GM18505 (cell line): ENCODE measurements at regions not wholly inside any gene's neighbourhood (a gene's known extent, or its start where the extent isn't known, plus 50 kb on each side); places are given as distances from the start of the nearest gene placed in this dataset.

ENCODE experiments used
- ATAC-seq: cut with Tn5 transposase; IDR thresholded peaks from one replicate; pipeline ENCODE4 v1.9.1; 2021; ENCODE audit not compliant: unreplicated experiment
- POLR2A ChIP-seq: IDR thresholded peaks from 4 replicates; pipeline ENCODE4 v1.6.1; 2011; ENCODE audit warnings: borderline replicate concordance; ENCODE audit not compliant: insufficient read depth, insufficient read length; ENCODE audit errors: extremely low read depth

- no peak for TF ChIP-seq POLR2A
- no peak for ATAC-seq
These were observed 227.3 kb upstream of the ADGRL2 start for GRCh38 chr1:81573458-81573857.

DNA sequence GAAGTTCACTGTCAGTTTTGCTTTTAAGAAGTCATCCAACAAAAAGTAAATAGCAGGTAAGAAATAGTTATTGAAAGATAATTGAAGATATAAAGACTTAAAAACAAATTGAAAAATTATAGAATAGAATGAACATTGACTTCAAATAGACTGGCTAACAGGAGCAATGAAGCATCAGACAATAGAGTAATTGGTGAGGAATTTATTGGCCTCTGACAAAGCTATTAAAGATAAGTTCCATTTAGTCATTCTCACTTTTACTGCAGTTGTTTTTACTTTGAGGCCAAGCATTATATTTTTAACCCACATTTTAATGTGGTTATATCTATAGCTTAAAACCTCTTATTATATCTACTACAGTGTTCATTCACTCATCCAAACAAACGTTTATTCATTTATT, 228.8 kb upstream of the ADGRL2 start:
- no peak for TF ChIP-seq POLR2A

DNA sequence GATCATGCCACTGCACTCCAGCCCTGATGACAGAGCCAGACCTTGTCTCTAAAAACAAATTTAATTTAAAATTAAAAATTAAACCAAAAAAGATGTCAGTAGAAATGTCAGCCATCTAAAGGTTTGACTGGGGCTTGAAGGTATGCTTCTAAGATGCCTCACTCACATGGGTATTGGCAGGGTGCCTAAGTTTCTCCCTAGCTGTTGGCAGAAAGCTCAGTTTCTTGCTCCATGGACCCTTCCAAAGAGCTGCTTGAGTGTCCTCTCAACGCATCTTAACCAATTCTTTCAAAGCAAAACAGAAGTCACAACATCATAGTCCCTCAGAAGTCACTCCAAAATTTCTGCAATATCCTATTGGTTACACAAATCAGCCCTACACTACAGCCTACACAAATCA, 231.0 kb upstream of the ADGRL2 start:
- ATAC-seq = no peak
- no peak for TF ChIP-seq POLR2A

More for the DNA sequence above, 228.8 kb upstream of the ADGRL2 start:
- no peak for ATAC-seq

GRCh38 chr1:81563632-81564031, 237.1 kb upstream of the ADGRL2 start:
- TF ChIP-seq POLR2A = no peak
- no peak for ATAC-seq

DNA sequence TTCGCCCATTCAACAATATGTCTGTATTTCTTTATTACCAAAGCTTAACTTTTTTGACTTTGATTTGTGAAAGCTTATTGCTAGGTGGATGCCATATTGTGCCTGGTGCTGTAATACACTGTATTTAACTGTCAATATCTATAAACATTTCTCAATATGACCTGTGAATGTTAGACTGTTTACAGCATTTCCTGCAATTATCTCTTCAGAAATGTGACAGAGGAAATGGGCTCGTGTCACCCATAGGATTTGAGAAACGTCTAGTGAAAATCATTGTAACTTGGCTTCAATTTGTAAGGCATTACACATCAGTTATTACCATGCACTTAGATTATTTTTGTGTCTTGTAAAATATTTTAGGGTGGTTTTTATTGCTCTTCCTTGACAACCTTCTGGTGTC, 237.8 kb upstream of the ADGRL2 start:
- no peak for TF ChIP-seq POLR2A
- ATAC-seq = no peak

GRCh38 chr1:81560629-81561028, 240.1 kb upstream of the ADGRL2 start:
- TF ChIP-seq POLR2A = no peak
- ATAC-seq = no peak

- no peak for TF ChIP-seq POLR2A
- no peak for ATAC-seq
These were observed 240.9 kb upstream of the ADGRL2 start for GRCh38 chr1:81559662-81560350.

- ATAC-seq = no peak
- no peak for TF ChIP-seq POLR2A
These were observed 242.2 kb upstream of the ADGRL2 start for GRCh38 chr1:81558291-81559076.

DNA sequence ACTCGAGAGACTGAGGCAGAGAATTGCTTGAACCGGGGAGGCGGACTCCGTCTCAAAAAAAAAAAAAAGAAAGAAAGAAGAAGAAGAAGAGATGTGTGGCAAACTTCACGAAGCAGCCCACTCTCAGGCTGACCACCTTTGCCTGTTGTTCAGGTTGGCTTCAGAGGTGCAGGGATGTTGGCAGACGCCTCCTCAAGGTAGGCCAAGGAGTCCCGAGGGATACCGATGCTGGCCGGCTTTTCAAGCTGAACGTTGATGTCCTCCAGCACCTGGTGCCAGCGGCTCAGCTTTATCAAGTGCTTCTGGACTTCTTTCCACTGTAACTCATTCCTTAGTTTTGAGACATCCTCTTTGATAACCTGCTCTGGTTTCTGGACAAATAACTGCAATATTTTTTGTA, 243.8 kb upstream of the ADGRL2 start:
- no peak for ATAC-seq
- no peak for TF ChIP-seq POLR2A

DNA sequence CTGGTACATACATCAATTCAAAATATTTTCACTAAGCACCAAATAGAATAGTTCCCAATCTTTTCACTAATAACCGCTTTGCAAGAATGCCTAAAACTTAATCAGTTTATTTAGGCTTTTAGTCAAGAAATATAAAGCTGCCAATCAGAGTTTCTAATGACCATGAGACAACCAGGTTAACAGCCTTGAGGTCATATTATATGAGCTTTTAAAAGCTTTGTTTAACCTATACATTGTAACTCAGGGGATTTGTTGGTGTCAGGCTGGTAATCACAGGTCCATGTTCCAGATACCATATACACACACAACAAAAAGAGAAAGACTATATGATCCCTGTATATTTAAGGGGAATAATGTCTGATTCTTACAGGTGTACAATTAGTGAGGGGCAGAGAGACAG, 246.2 kb upstream of the ADGRL2 start:
- no peak for ATAC-seq
- no peak for TF ChIP-seq POLR2A

DNA sequence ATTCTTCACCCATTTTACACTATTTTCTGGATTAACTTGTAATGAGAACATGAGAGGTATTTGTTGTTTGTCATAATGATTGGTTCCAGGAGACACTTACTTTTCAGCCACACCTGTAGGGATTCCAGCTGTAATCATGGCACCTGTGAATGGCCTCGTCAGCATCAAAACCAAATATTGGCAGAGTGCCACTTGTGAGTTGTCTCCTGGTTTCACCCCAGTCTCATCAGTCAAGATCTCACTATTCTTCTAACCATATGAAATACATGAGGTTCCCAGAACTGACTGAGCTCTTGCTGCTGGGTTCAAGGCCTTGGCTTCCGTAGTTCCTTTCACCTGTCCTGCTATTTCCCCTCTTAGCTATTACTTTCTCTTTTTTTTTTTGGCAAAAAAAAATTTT, 246.6 kb upstream of the ADGRL2 start:
- no peak for TF ChIP-seq POLR2A
- no peak for ATAC-seq

DNA sequence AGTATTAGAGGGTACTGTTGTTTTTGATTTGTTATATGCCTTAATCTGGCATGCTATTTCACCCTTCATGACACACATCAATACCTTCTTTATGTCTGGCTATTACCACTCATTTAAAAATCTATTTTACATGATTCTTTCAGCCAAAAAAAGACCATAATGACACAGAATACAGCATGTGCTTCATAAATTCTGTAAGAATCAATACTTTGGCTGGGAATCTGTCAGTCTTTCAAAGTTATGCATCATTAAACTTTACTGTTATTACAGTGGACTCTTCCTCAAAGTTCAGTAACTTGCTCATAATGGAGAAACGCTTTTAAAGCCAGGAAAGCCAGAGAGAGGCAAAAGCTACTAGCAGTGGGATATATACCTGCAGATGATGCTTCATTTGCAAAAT, 247.2 kb upstream of the ADGRL2 start:
- ATAC-seq = no peak
- no peak for TF ChIP-seq POLR2A

- no peak for ATAC-seq
- no peak for TF ChIP-seq POLR2A
These were observed 248.8 kb upstream of the ADGRL2 start for GRCh38 chr1:81551946-81552345.

DNA sequence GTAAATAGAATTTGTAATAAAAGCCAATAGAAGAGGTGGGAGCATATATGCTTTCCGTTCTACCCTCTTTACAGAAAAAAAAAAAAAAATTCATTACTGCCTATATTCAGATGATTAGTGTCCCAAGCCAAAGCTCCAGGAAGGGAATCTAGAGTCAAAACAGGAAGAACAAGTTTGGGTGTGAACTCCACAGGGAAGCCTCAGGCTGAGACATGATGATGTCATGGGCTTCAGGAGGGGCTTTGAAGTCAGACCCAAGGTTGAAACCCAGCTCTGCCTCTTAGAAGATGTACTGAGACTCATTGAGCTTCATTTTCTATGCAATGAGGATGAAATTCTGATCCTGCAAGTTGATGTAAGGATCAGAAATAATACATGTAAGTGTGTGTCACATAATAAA, 250.0 kb upstream of the ADGRL2 start:
- TF ChIP-seq POLR2A = no peak
- ATAC-seq = no peak
